ENCODE measurements at regions not wholly inside any gene's neighbourhood (a gene's known extent, or its start where the extent isn't known, plus 50 kb on each side); places are given as distances from the start of the nearest gene placed in this dataset.

DNA sequence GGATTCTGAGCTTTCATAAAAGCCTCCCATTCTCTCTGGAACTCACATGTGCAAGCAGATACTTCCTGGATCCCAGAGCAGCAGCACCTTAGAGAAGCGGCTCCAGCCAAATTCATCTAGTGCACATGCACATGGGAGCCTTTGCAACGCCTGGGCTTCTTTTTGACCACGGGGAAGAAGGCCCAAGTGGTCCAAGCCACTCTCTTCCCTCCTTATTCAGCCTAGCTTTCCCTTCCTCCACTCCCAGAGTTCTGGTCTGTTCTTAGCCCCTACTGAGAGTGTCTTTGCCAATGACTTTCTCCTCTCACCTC lies 118.7 kb downstream of the ZNF365 start:
- TF ChIP-seq, protein P1, sequence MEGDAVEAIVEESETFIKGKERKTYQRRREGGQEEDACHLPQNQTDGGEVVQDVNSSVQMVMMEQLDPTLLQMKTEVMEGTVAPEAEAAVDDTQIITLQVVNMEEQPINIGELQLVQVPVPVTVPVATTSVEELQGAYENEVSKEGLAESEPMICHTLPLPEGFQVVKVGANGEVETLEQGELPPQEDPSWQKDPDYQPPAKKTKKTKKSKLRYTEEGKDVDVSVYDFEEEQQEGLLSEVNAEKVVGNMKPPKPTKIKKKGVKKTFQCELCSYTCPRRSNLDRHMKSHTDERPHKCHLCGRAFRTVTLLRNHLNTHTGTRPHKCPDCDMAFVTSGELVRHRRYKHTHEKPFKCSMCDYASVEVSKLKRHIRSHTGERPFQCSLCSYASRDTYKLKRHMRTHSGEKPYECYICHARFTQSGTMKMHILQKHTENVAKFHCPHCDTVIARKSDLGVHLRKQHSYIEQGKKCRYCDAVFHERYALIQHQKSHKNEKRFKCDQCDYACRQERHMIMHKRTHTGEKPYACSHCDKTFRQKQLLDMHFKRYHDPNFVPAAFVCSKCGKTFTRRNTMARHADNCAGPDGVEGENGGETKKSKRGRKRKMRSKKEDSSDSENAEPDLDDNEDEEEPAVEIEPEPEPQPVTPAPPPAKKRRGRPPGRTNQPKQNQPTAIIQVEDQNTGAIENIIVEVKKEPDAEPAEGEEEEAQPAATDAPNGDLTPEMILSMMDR (conservative IDR thresholded peaks at IDR 0.05; ENCODE audit: low read depth, low read length), result no peak
- TF ChIP-seq EZH2 (IDR thresholded peaks at IDR 0.05; ENCODE audit: low read length, unreplicated experiment), result no peak
